ENCODE measurements at regions not wholly inside any gene's neighbourhood (a gene's known extent, or its start where the extent isn't known, plus 50 kb on each side); places are given as distances from the start of the nearest gene placed in this dataset.

GRCh38 chr7:109309790-109310189 lies 740.1 kb downstream of the DNAJB9 start:
- DNase-seq (ENCODE audit: low spot score in 2 of 2, unreplicated experiment in 2 of 2) = no peak
- H3K27ac Mint-ChIP-seq = no peak overlapping the region
- no peak for TF ChIP-seq CTCF (IDR thresholded peaks at IDR 0.05; ENCODE audit: unreplicated experiment)
- peaks cover 60% of the 10 kb centered on the region for H3K9me3 Mint-ChIP-seq
- H3K4me3 Mint-ChIP-seq = no peak overlapping the region
- H3K36me3 Mint-ChIP-seq = no peaks in the 10 kb centered on the region
- H3K4me1 Mint-ChIP-seq = no peaks in the 10 kb centered on the region
- H3K27me3 Mint-ChIP-seq (ENCODE audit: low read depth) = no peaks in the 10 kb centered on the region

- H3K4me1 Mint-ChIP-seq = no peaks in the 10 kb centered on the region
Observed at GRCh38 chr7:109318136-109318535, 748.5 kb downstream of the DNAJB9 start.

DNA sequence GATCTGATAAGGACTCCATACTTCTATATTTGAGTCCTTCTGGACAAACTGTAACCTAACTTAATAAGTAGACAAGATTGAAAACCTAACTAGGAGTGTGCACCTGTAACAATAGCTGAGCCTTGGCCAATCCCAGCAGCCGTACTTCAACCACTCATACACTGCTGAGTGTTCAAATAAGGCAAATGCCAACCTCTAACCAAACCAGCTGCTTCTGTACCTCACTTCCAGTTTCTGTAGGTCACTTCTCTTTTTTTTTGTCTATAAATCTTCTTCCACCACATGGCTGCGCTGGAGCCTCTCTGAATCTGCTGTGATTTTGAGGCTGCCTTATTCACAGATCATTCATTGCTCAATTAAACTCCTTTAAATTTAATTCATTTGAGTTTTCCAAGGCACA lies 753.2 kb downstream of the DNAJB9 start:
- H3K4me1 Mint-ChIP-seq = no peaks in the 10 kb centered on the region
- H3K9me3 Mint-ChIP-seq = peaks cover 10% of the 10 kb centered on the region
- no peak overlapping the region for H3K27ac Mint-ChIP-seq
- DNase-seq (ENCODE audit: low spot score in 2 of 2, unreplicated experiment in 2 of 2) = no peak
- H3K4me3 Mint-ChIP-seq = no peak overlapping the region
- no peak for TF ChIP-seq CTCF (IDR thresholded peaks at IDR 0.05; ENCODE audit: unreplicated experiment)
- no peaks in the 10 kb centered on the region for H3K36me3 Mint-ChIP-seq
- H3K27me3 Mint-ChIP-seq (ENCODE audit: low read depth) = no peaks in the 10 kb centered on the region

More at GRCh38 chr7:109318136-109318535, 748.5 kb downstream of the DNAJB9 start:
- H3K4me3 Mint-ChIP-seq = no peak overlapping the region
- H3K36me3 Mint-ChIP-seq = no peaks in the 10 kb centered on the region
- no peak for DNase-seq (ENCODE audit: low spot score in 2 of 2, unreplicated experiment in 2 of 2)
- H3K9me3 Mint-ChIP-seq = peaks cover 18% of the 10 kb centered on the region
- H3K27ac Mint-ChIP-seq = no peak overlapping the region
- no peaks in the 10 kb centered on the region for H3K27me3 Mint-ChIP-seq (ENCODE audit: low read depth)
- no peak for TF ChIP-seq CTCF (IDR thresholded peaks at IDR 0.05; ENCODE audit: unreplicated experiment)

GRCh38 chr7:109331423-109331822 lies 761.7 kb downstream of the DNAJB9 start:
- DNase-seq (ENCODE audit: low spot score in 2 of 2, unreplicated experiment in 2 of 2) = no peak
- TF ChIP-seq CTCF (IDR thresholded peaks at IDR 0.05; ENCODE audit: unreplicated experiment) = no peak
- Mint-ChIP-seq H3K4me1 (no peaks in the 10 kb centered on the region), H3K9me3 (peaks cover 9% of the 10 kb centered on the region), H3K4me3 (no peak overlapping the region), H3K27ac (no peak overlapping the region), H3K36me3 (no peaks in the 10 kb centered on the region), H3K27me3 (ENCODE audit: low read depth) (no peaks in the 10 kb centered on the region)

GRCh38 chr7:109335951-109336350 lies 766.3 kb downstream of the DNAJB9 start:
- DNase-seq (ENCODE audit: low spot score in 2 of 2, unreplicated experiment in 2 of 2) = no peak
- TF ChIP-seq CTCF (IDR thresholded peaks at IDR 0.05; ENCODE audit: unreplicated experiment) = no peak
- Mint-ChIP-seq H3K9me3 (no peaks in the 10 kb centered on the region), H3K4me1 (no peaks in the 10 kb centered on the region), H3K27me3 (ENCODE audit: low read depth) (no peaks in the 10 kb centered on the region), H3K4me3 (no peak overlapping the region), H3K36me3 (no peaks in the 10 kb centered on the region), H3K27ac (no peak overlapping the region)

- Mint-ChIP-seq H3K4me3 (no peak overlapping the region), H3K36me3 (no peaks in the 10 kb centered on the region), H3K9me3 (no peaks in the 10 kb centered on the region), H3K27me3 (ENCODE audit: low read depth) (no peaks in the 10 kb centered on the region), H3K27ac (no peak overlapping the region), H3K4me1 (no peaks in the 10 kb centered on the region)
- DNase-seq (ENCODE audit: low spot score in 2 of 2, unreplicated experiment in 2 of 2) = no peak
- no peak for TF ChIP-seq CTCF (IDR thresholded peaks at IDR 0.05; ENCODE audit: unreplicated experiment)
Observed at GRCh38 chr7:109336531-109336930, 766.9 kb downstream of the DNAJB9 start.

All from mesothelial cell of epicardium (in vitro differentiated cells).